Vagina (tissue), 2 donors: ENCODE measurements at regions not wholly inside any gene's neighbourhood (a gene's known extent, or its start where the extent isn't known, plus 50 kb on each side); places are given as distances from the start of the nearest gene placed in this dataset.

Experiments
- POLR2A ChIP-seq, 2 donors: fragments of 450-650 bp; IDR thresholded peaks; one replicate each; pipeline ENCODE4 v1.6.1; 2017; ENCODE audit warnings: antibody characterized with exemption in 2 of 2, mild to moderate bottlenecking in 2 of 2, moderate library complexity in 2 of 2
- TF ChIP-seq, protein P1 (sequence below), 3 experiments: fragments of 450-650 bp in 2 of 3; fragments of 200-600 bp in 1 of 3; sonication (generic) in 1 of 3; IDR thresholded peaks; one replicate each; pipeline ENCODE4 v1.5.1; 2017 to 2019; ENCODE audit warnings: antibody characterized with exemption in 3 of 3, mild to moderate bottlenecking in 2 of 3, moderate library complexity in 2 of 3

DNA sequence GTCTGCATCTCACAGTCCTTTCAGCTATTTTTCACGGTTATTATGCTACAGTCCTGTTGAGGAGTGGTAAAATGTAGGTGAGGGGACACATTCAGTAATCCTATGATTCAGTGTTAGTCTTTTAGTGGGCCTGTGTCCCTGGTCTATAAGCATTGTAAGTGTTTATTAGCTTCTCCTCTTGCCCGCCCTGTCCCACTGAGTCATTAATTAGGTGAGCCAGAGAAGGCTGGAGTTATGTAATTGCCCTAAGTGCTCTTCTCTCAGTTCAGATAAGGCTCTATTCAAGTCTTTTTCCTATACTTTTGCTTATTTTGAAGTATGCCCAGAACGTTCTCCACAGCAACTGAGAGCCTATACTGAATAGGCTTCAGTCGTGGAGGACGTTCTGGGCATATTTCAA lies 76.3 kb upstream of the ZRANB2 start:
- TF ChIP-seq, protein P1, sequence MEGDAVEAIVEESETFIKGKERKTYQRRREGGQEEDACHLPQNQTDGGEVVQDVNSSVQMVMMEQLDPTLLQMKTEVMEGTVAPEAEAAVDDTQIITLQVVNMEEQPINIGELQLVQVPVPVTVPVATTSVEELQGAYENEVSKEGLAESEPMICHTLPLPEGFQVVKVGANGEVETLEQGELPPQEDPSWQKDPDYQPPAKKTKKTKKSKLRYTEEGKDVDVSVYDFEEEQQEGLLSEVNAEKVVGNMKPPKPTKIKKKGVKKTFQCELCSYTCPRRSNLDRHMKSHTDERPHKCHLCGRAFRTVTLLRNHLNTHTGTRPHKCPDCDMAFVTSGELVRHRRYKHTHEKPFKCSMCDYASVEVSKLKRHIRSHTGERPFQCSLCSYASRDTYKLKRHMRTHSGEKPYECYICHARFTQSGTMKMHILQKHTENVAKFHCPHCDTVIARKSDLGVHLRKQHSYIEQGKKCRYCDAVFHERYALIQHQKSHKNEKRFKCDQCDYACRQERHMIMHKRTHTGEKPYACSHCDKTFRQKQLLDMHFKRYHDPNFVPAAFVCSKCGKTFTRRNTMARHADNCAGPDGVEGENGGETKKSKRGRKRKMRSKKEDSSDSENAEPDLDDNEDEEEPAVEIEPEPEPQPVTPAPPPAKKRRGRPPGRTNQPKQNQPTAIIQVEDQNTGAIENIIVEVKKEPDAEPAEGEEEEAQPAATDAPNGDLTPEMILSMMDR (IDR thresholded peaks at IDR 0.05), result no peak
- TF ChIP-seq POLR2A (IDR thresholded peaks at IDR 0.05), result no peak
